Immature natural killer cell (primary cell): ENCODE measurements at regions not wholly inside any gene's neighbourhood (a gene's known extent, or its start where the extent isn't known, plus 50 kb on each side); places are given as distances from the start of the nearest gene placed in this dataset.
"Not testable (repeated sequence)": the region's sequence is repeated elsewhere in the genome, so short reads cannot be mapped to it uniquely, and the experiment has no call there.

ENCODE experiments used
- DNase-seq, 3 donors: peaks; one replicate each; pipeline ENCODE4 v3.0.0; 2022; ENCODE audit warnings: mixed read lengths in 1 of 3
- H3K27ac Mint-ChIP-seq, 6 donors: one replicate each; pipeline ENCODE4 v1.8.0; 2020; ENCODE audit warnings: mixed read lengths in 6 of 6, mild to moderate bottlenecking in 5 of 6, inconsistent platforms in 4 of 6, moderate library complexity in 3 of 6
- H3K27me3 Mint-ChIP-seq, 3 donors: one replicate each; pipeline ENCODE4 v1.8.0; 2020 to 2021; ENCODE audit warnings: low read depth in 3 of 3, mild to moderate bottlenecking in 3 of 3, mixed read lengths in 3 of 3, moderate library complexity in 3 of 3, inconsistent platforms in 1 of 3
- H3K36me3 Mint-ChIP-seq, 3 donors: one replicate each; pipeline ENCODE4 v1.8.0; 2020; ENCODE audit warnings: mixed read lengths in 3 of 3, inconsistent platforms in 2 of 3, mild to moderate bottlenecking in 2 of 3
- H3K4me1 Mint-ChIP-seq, 2 donors: one replicate each; pipeline ENCODE4 v1.8.0; 2020; ENCODE audit warnings: inconsistent platforms in 2 of 2, mild to moderate bottlenecking in 2 of 2, mixed read lengths in 2 of 2, moderate library complexity in 1 of 2
- H3K4me3 Mint-ChIP-seq, 5 donors: one replicate each; pipeline ENCODE4 v1.8.0; 2020; ENCODE audit warnings: mild to moderate bottlenecking in 5 of 5, mixed read lengths in 5 of 5, inconsistent platforms in 3 of 5, moderate library complexity in 3 of 5
- H3K9me3 Mint-ChIP-seq, 6 donors: one replicate each; pipeline ENCODE4 v1.8.0; 2020; ENCODE audit warnings: mild to moderate bottlenecking in 6 of 6, mixed read lengths in 6 of 6, inconsistent platforms in 4 of 6, moderate library complexity in 3 of 6

DNA sequence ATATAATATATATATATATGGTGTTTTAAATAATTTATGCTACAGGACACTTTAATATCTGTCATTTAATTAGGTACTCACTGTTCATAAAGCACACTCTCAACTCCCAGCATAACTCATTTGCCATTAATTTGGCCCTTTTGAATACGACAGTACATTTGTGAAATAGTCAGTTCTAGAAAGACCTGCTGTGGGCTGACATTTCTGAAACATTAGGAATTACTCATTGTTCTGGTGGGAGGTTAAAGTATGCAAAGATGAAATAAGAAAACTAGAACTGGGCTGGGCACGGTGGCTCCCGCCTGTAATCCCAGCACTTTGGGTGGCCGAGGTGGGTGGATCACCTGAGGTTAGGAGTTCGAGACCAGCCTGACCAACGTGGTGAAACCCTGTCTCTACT is 497.5 kb downstream of the UTRN start:
- H3K4me1 Mint-ChIP-seq, result peaks cover 15 to 43% of the 10 kb centered on the region in 2 donors
- no peak for DNase-seq
- H3K9me3 Mint-ChIP-seq, result no peaks in the 10 kb centered on the region
- H3K4me3 Mint-ChIP-seq, result no peak overlapping the region
- H3K27me3 Mint-ChIP-seq, result peaks cover 0 to 6% (median 4%) of the 10 kb centered on the region in 3 donors
- H3K27ac Mint-ChIP-seq, result peak overlapping the region in 1 of 6 donors; percentile 4
- H3K36me3 Mint-ChIP-seq, result peaks cover 0 to 22% (median 10%) of the 10 kb centered on the region in 3 donors

- Mint-ChIP-seq H3K36me3 (peaks cover 0 to 20% (median 10%) of the 10 kb centered on the region in 3 donors), H3K4me1 (peaks cover 9 to 27% of the 10 kb centered on the region in 2 donors)
Measured at GRCh38 chr6:144785056-144785455, 499.9 kb downstream of the UTRN start.

DNA sequence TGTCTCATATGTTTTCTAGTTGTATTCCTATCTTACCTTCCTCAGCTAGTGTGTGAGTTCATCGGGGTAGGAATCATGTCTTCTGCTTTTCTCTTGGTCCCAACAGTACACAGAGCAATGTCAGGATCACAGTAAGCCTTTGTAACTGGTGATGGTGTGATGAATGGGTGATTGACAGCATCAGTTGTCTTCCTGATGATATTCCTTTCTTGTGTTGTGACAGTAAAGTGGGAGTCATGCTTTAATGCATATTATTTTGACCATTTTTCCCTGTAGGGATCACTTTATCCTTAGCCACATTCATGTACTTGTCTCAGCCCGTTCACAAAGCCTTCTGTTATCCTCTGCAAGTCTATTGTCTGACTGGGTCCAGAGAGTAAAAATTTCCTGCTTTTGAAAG is 501.7 kb downstream of the UTRN start:
- Mint-ChIP-seq H3K4me1 (peaks cover 9 to 20% of the 10 kb centered on the region in 2 donors), H3K4me3 (no peak overlapping the region), H3K9me3 (no peaks in the 10 kb centered on the region), H3K27me3 (peaks cover 0 to 6% (median 2%) of the 10 kb centered on the region in 3 donors), H3K36me3 (peaks cover 0 to 27% (median 13%) of the 10 kb centered on the region in 3 donors), H3K27ac (peak overlapping the region; percentile 8 to 66 (median 22))
- no peak for DNase-seq

More at GRCh38 chr6:144785056-144785455, 499.9 kb downstream of the UTRN start:
- H3K27me3 Mint-ChIP-seq, result no peaks in the 10 kb centered on the region
- H3K9me3 Mint-ChIP-seq, result no peaks in the 10 kb centered on the region
- DNase-seq, result no peak
- H3K27ac Mint-ChIP-seq, result peak overlapping the region in 2 of 6 donors; percentile 23 to 37
- no peak overlapping the region for H3K4me3 Mint-ChIP-seq

DNA sequence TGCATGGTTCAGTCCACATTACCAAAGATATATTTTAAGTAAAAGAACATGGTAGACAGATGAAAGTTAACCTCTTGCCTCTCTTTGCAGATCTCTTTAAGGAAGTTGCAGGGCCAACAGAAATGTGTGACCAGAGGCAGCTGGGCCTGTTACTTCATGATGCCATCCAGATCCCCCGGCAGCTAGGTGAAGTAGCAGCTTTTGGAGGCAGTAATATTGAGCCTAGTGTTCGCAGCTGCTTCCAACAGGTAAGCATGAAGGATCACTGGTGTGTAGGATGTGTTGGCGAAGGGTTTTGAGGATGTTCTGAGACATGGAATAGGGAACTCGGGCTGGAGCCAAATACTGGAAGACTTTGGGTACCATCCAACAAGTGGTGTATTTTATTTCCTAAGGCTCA is 508.6 kb downstream of the UTRN start:
- Mint-ChIP-seq H3K4me1 (peaks cover 0 to 7% of the 10 kb centered on the region in 2 donors), H3K27ac (peak overlapping the region in 1 of 6 donors; percentile 25), H3K27me3 (peaks cover 0 to 15% (median 3%) of the 10 kb centered on the region in 3 donors), H3K9me3 (peaks cover 0 to 10% (median 2%) of the 10 kb centered on the region in 6 donors), H3K36me3 (peaks cover 38 to 56% (median 43%) of the 10 kb centered on the region in 3 donors), H3K4me3 (peak overlapping the region in 1 of 5 donors; percentile 19)
- no peak for DNase-seq

DNA sequence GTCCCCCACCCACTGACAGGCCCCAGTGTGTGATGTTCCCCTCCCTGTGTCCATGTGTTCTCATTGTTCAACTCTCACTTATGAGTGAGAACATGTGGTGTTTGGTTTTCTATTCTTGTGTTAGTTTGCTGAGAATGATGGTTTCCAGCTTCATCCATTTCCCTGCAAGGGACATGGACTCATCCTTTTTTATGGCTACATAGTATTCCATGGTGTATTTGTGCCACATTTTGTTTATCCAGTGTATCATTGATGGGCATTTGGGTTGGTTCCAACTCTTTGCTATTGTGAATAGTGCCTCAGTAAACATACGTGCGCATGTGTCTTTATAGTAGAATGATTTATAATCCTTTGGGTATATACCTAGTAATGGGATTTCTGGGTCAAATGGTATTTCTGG is 509.9 kb downstream of the UTRN start:
- H3K4me3 Mint-ChIP-seq, DNase-seq, H3K9me3 Mint-ChIP-seq: not testable (repeated sequence)
- peaks cover 7 to 16% of the 10 kb centered on the region in 2 donors for H3K4me1 Mint-ChIP-seq
- H3K27me3 Mint-ChIP-seq, result peaks cover 0 to 15% (median 3%) of the 10 kb centered on the region in 3 donors
- peak overlapping the region in 4 of 6 donors; percentile 2 to 57 (median 20) for H3K27ac Mint-ChIP-seq
- H3K36me3 Mint-ChIP-seq, result peaks cover 43 to 61% (median 46%) of the 10 kb centered on the region in 3 donors

GRCh38 chr6:144796070-144796469 is 510.9 kb downstream of the UTRN start:
- peaks cover 0 to 15% (median 3%) of the 10 kb centered on the region in 3 donors for H3K27me3 Mint-ChIP-seq
- H3K4me1 Mint-ChIP-seq, result peaks cover 9 to 22% of the 10 kb centered on the region in 2 donors
- H3K4me3 Mint-ChIP-seq, result no peak overlapping the region
- peak overlapping the region in 2 of 6 donors; percentile 2 to 57 for H3K27ac Mint-ChIP-seq
- peaks cover 43 to 54% (median 45%) of the 10 kb centered on the region in 3 donors for H3K36me3 Mint-ChIP-seq
- no peak for DNase-seq
- H3K9me3 Mint-ChIP-seq, result peaks cover 0 to 10% (median 2%) of the 10 kb centered on the region in 6 donors

- H3K4me3 Mint-ChIP-seq, result no peak overlapping the region
- H3K27me3 Mint-ChIP-seq, result peaks cover 0 to 13% (median 2%) of the 10 kb centered on the region in 3 donors
- H3K9me3 Mint-ChIP-seq, result peaks cover 0 to 10% (median 2%) of the 10 kb centered on the region in 6 donors
- DNase-seq, result no peak
- no peak overlapping the region for H3K27ac Mint-ChIP-seq
- peaks cover 9 to 20% of the 10 kb centered on the region in 2 donors for H3K4me1 Mint-ChIP-seq
- peaks cover 38 to 51% (median 43%) of the 10 kb centered on the region in 3 donors for H3K36me3 Mint-ChIP-seq
Measured at GRCh38 chr6:144797881-144798589, 512.9 kb downstream of the UTRN start.

GRCh38 chr6:144804246-144804790 is 519.2 kb downstream of the UTRN start:
- DNase-seq, result no peak
- H3K4me1 Mint-ChIP-seq, result peaks cover 6 to 49% of the 10 kb centered on the region in 2 donors
- H3K27me3 Mint-ChIP-seq, result peaks cover 0 to 13% (median 2%) of the 10 kb centered on the region in 3 donors
- no peak overlapping the region for H3K4me3 Mint-ChIP-seq
- H3K36me3 Mint-ChIP-seq, result peaks cover 1 to 26% (median 22%) of the 10 kb centered on the region in 3 donors
- H3K9me3 Mint-ChIP-seq, result no peaks in the 10 kb centered on the region
- peak overlapping the region in 4 of 6 donors; percentile 6 to 72 (median 38) for H3K27ac Mint-ChIP-seq

DNA sequence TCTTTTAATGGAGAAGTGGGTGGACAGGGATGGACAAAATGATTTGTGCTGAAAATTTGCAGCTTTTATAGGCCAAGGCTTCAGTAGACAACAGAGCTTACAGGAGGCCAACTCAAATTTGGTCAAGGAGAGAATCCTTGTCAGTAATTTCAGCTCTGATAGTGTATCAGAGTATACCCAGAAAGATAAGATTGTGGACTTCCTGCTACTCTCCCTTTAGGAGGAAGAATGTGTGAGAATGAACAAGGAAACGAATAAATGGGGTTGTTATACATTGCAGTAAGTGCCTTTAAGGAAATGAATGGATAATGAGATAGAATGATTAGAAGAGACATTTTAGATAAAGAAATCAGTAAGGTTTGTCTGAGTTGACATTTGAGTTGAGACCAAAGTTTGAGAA is 519.9 kb downstream of the UTRN start:
- no peak overlapping the region for H3K4me3 Mint-ChIP-seq
- H3K27me3 Mint-ChIP-seq, result peaks cover 0 to 15% (median 4%) of the 10 kb centered on the region in 3 donors
- DNase-seq, result no peak
- peaks cover 0 to 29% (median 25%) of the 10 kb centered on the region in 3 donors for H3K36me3 Mint-ChIP-seq
- peak overlapping the region; percentile 10 to 72 (median 38) for H3K27ac Mint-ChIP-seq
- peaks cover 2 to 49% of the 10 kb centered on the region in 2 donors for H3K4me1 Mint-ChIP-seq
- H3K9me3 Mint-ChIP-seq, result no peaks in the 10 kb centered on the region

- Mint-ChIP-seq H3K4me1 (peaks cover 2 to 49% of the 10 kb centered on the region in 2 donors), H3K27me3 (peaks cover 0 to 15% (median 4%) of the 10 kb centered on the region in 3 donors), H3K4me3 (no peak overlapping the region), H3K9me3 (no peaks in the 10 kb centered on the region), H3K36me3 (peaks cover 0 to 32% (median 30%) of the 10 kb centered on the region in 3 donors), H3K27ac (peak overlapping the region in 2 of 6 donors; percentile 36 to 46)
- DNase-seq, result no peak
Measured at GRCh38 chr6:144806222-144806621, 521.1 kb downstream of the UTRN start.

- Mint-ChIP-seq H3K36me3 (peaks cover 5 to 33% (median 28%) of the 10 kb centered on the region in 3 donors), H3K27ac (peak overlapping the region in 5 of 6 donors; percentile 12 to 68 (median 18)), H3K27me3 (peaks cover 5 to 11% (median 7%) of the 10 kb centered on the region in 3 donors), H3K9me3 (no peaks in the 10 kb centered on the region), H3K4me1 (peaks cover 2 to 52% of the 10 kb centered on the region in 2 donors), H3K4me3 (no peak overlapping the region)
- no peak for DNase-seq
Measured at GRCh38 chr6:144809120-144809519, 524.0 kb downstream of the UTRN start.

DNA sequence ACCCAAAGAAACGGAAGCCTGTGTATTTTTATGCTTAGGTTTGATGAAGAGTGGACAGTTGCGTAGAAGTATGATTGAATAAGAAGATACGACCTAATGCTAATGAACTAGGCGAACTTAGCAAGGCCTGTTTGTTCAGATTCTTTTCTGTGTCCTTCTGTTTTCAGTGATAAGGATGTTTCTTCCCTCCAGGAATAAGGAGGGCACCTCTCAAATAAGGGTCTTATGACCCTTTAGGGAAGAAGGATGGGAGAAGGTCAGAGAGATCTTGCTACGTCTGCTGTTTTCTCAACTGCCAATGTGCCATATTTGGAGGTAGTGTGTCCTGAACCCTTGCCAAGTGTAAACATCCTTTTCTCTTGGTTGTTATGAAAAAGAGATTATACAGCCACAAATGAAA is 524.8 kb downstream of the UTRN start:
- Mint-ChIP-seq H3K4me3 (no peak overlapping the region), H3K27me3 (peaks cover 5 to 7% (median 7%) of the 10 kb centered on the region in 3 donors), H3K9me3 (no peaks in the 10 kb centered on the region), H3K4me1 (peaks cover 2 to 47% of the 10 kb centered on the region in 2 donors), H3K36me3 (peaks cover 5 to 36% (median 28%) of the 10 kb centered on the region in 3 donors), H3K27ac (peak overlapping the region in 3 of 6 donors; percentile 9 to 34 (median 33))
- DNase-seq, result no peak

GRCh38 chr6:144811140-144811539 is 526.0 kb downstream of the UTRN start:
- Mint-ChIP-seq H3K9me3 (no peaks in the 10 kb centered on the region), H3K36me3 (peaks cover 5 to 45% (median 26%) of the 10 kb centered on the region in 3 donors), H3K4me1 (peaks cover 5 to 49% of the 10 kb centered on the region in 2 donors), H3K27me3 (peaks cover 5 to 10% (median 7%) of the 10 kb centered on the region in 3 donors), H3K27ac (peak overlapping the region in 1 of 6 donors; percentile 30), H3K4me3 (no peak overlapping the region)
- DNase-seq, result no peak

- Mint-ChIP-seq H3K27me3 (peaks cover 5 to 7% (median 5%) of the 10 kb centered on the region in 3 donors), H3K4me3 (no peak overlapping the region), H3K9me3 (no peaks in the 10 kb centered on the region), H3K27ac (no peak overlapping the region), H3K4me1 (peaks cover 29 to 30% of the 10 kb centered on the region in 2 donors), H3K36me3 (peaks cover 9 to 33% (median 17%) of the 10 kb centered on the region in 3 donors)
- DNase-seq, result no peak
Measured at GRCh38 chr6:144816936-144817335, 531.8 kb downstream of the UTRN start.
